ENCODE measurements at regions not wholly inside any gene's neighbourhood (a gene's known extent, or its start where the extent isn't known, plus 50 kb on each side); places are given as distances from the start of the nearest gene placed in this dataset.

GRCh38 chr2:120852200-120852815 lies 116.6 kb downstream of the GLI2 start:
- no peak for DNase-seq (ENCODE audit: low read depth in 2 of 2)

- DNase-seq (ENCODE audit: low read depth in 2 of 2) = no peak
Observed at GRCh38 chr2:120853306-120854013, 117.8 kb downstream of the GLI2 start.

GRCh38 chr2:120854014-120854620 lies 118.4 kb downstream of the GLI2 start:
- DNase-seq (ENCODE audit: low read depth in 2 of 2) = no peak

- no peak for DNase-seq (ENCODE audit: low read depth in 2 of 2)
Observed at GRCh38 chr2:120854766-120855530, 119.3 kb downstream of the GLI2 start.

- no peak for DNase-seq (ENCODE audit: low read depth in 2 of 2)
Observed at GRCh38 chr2:120855855-120856405, 120.3 kb downstream of the GLI2 start.

- no peak for DNase-seq (ENCODE audit: low read depth in 2 of 2)
Observed at GRCh38 chr2:120856421-120856862, 120.8 kb downstream of the GLI2 start.

GRCh38 chr2:120857422-120857821 lies 121.8 kb downstream of the GLI2 start:
- no peak for DNase-seq (ENCODE audit: low read depth in 2 of 2)

GRCh38 chr2:120857931-120858330 lies 122.3 kb downstream of the GLI2 start:
- DNase-seq (ENCODE audit: low read depth in 2 of 2) = no peak

GRCh38 chr2:120858361-120859106 lies 122.9 kb downstream of the GLI2 start:
- DNase-seq (ENCODE audit: low read depth in 2 of 2) = no peak

GRCh38 chr2:120859128-120859527 lies 123.5 kb downstream of the GLI2 start:
- DNase-seq (ENCODE audit: low read depth in 2 of 2) = no peak

- no peak for DNase-seq (ENCODE audit: low read depth in 2 of 2)
Observed at GRCh38 chr2:120859814-120860578, 124.3 kb downstream of the GLI2 start.

- no peak for DNase-seq (ENCODE audit: low read depth in 2 of 2)
Observed at GRCh38 chr2:120860579-120860922, 124.9 kb downstream of the GLI2 start.

GRCh38 chr2:120861191-120861575 lies 125.5 kb downstream of the GLI2 start:
- no peak for DNase-seq (ENCODE audit: low read depth in 2 of 2)

GRCh38 chr2:120861576-120862191 lies 126.0 kb downstream of the GLI2 start:
- no peak for DNase-seq (ENCODE audit: low read depth in 2 of 2)

GRCh38 chr2:120862201-120863060 lies 126.8 kb downstream of the GLI2 start:
- no peak for DNase-seq (ENCODE audit: low read depth in 2 of 2)

GRCh38 chr2:120863146-120863545 lies 127.5 kb downstream of the GLI2 start:
- no peak for DNase-seq (ENCODE audit: low read depth in 2 of 2)

- DNase-seq (ENCODE audit: low read depth in 2 of 2) = no peak
Observed at GRCh38 chr2:120863661-120864320, 128.1 kb downstream of the GLI2 start.

GRCh38 chr2:120864981-120865380 lies 129.3 kb downstream of the GLI2 start:
- no peak for DNase-seq (ENCODE audit: low read depth in 2 of 2)

- no peak for DNase-seq (ENCODE audit: low read depth in 2 of 2)
Observed at GRCh38 chr2:120865656-120866055, 130.0 kb downstream of the GLI2 start.
